MG63 (cell line): ENCODE measurements at regions not wholly inside any gene's neighbourhood (a gene's known extent, or its start where the extent isn't known, plus 50 kb on each side); places are given as distances from the start of the nearest gene placed in this dataset.

Experiments
- DNase-seq: peaks from one replicate; pipeline ENCODE4 v3.0.0-alpha.2; 2020
- H3K27me3 ChIP-seq: fragments of 250-450 bp; sonication (Bioruptor Pico); 2 replicates; pipeline ENCODE4 v1.5.1; 2020; ENCODE audit warnings: mild to moderate bottlenecking, moderate library complexity
- H3K36me3 ChIP-seq: fragments of 250-450 bp; sonication (Bioruptor Pico); 2 replicates; pipeline ENCODE4 v1.5.1; 2020; ENCODE audit warnings: mild to moderate bottlenecking, moderate library complexity
- H3K4me3 ChIP-seq: fragments of 250-450 bp; sonication (Bioruptor Pico); 2 replicates; pipeline ENCODE4 v1.5.1; 2020; ENCODE audit warnings: mild to moderate bottlenecking, moderate library complexity
- H3K9me3 ChIP-seq: fragments of 250-450 bp; sonication (Bioruptor Pico); 2 replicates; pipeline ENCODE4 v1.5.1; 2020; ENCODE audit warnings: mild to moderate bottlenecking, moderate library complexity

DNA sequence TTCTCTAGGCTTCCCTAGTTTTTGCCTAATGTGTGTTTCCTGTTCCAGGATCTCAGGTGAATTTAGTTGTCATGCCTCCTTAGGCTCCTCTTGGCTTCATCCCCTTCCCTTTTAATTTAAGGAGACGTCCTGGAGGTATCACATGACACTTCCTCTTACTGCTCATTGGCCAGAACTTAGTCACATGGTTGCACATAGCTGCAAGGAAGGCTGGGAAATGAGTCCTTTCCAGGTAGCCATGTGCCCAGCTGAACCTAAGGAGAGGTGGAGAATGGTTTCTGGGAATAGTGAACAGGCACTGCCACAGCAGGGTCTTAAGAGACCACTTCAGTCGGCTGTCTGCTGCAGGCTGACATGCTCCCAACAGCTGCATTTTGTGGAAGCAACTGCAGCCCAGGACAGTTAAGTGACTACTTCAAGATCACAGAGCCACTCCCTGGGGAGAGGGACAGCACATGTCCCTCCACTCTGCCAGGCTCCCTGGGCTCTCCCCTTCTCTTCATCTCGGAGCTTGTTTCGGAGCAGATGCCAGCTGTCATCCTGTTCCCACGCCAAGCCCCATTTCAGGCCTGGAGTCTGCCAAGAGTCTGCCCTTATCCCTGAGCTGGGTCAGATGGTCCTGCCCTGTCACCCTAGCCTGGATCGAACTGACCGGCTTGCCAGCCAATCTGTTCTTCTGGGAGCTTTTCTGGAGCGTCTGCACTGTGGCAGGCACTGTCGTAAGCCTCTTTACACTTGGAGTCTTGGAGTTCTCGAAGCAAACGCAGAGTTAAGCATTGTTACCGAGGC, 81.4 kb upstream of the FOXF1 start:
- no peak overlapping the region for H3K4me3 ChIP-seq
- H3K36me3 ChIP-seq = no peaks in the 10 kb centered on the region
- no peaks in the 10 kb centered on the region; the same call in 1 of the 2 replicates for H3K9me3 ChIP-seq
- no peak for DNase-seq
- no peaks in the 10 kb centered on the region for H3K27me3 ChIP-seq

DNA sequence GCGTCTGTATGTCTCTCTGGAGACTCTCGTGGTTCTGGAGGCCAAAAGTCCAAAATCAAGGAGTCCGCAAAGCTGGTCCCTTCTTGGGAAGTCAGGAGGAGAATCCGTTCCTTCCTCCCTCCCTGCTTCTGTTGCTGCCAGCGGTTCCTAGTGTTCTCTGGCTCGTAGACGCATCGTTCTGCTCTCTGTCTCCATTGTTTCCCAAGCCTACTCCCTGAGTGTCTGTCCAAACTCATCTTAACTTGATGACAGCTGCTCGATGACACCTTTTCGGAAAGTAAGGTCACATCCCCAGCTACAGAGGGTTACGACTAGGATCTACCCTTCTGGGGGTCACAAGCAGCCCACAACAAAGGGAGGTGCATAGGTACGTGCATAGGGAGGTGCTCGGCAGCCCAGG, 80.7 kb upstream of the FOXF1 start:
- Histone ChIP-seq H3K27me3 (no peaks in the 10 kb centered on the region; the same call in 1 of the 2 replicates), H3K4me3 (no peak overlapping the region), H3K36me3 (no peaks in the 10 kb centered on the region), H3K9me3 (no peaks in the 10 kb centered on the region; the same call in 1 of the 2 replicates)
- DNase-seq = no peak

- H3K36me3 ChIP-seq = no peaks in the 10 kb centered on the region
- H3K27me3 ChIP-seq = peaks cover 4% of the 10 kb centered on the region; the same call in 1 of the 2 replicates
- H3K9me3 ChIP-seq = no peaks in the 10 kb centered on the region; the same call in 1 of the 2 replicates
- H3K4me3 ChIP-seq = no peak overlapping the region
- no peak for DNase-seq
Observed at GRCh38 chr16:86430814-86431213, 79.5 kb upstream of the FOXF1 start.

DNA sequence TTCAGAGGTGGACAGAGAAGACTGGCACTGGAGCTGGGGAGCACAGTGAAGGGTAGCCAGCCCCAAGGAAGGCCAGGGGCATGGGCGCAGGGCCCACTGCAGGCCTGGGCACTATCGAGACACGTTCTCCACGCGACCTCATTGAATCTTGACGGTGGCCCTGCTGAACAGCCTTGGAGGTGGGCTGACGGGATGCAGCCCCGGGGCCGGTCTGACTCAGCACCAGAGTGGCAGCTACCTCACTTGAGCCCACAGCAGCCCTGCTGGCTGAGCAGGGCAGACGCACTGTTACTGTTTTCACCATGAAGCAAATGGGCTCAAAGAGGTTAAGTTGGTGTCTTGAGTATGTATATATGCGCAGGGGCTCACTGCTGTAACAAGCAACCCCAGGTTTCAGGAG, 78.8 kb upstream of the FOXF1 start:
- Histone ChIP-seq H3K9me3 (no peaks in the 10 kb centered on the region; the same call in 1 of the 2 replicates), H3K36me3 (no peaks in the 10 kb centered on the region), H3K4me3 (no peak overlapping the region), H3K27me3 (peaks cover 7% of the 10 kb centered on the region; the same call in 1 of the 2 replicates)
- no peak for DNase-seq

DNA sequence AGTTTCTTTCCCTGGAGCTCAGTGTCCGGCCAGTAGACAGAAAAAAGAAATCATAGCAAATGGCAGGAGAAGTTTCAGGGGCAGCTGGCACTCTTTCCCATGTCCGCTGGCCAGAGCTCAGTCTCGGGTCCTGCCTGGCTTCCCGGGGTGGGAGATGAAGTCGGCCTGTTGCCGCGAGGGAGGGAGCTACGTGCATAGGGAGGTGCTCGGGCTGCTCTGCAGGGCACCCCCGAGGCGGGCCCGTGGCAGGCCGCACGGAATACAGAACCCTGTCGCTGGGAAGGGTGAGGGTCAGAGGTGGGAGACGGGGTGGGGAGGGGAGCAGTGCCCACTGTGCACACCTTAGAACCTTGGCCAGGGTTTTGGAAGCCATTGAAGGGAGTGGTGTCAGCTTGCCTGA, 78.3 kb upstream of the FOXF1 start:
- Histone ChIP-seq H3K9me3 (no peaks in the 10 kb centered on the region; the same call in 1 of the 2 replicates), H3K4me3 (no peak overlapping the region), H3K36me3 (no peaks in the 10 kb centered on the region), H3K27me3 (peaks cover 9% of the 10 kb centered on the region)
- DNase-seq = no peak

DNA sequence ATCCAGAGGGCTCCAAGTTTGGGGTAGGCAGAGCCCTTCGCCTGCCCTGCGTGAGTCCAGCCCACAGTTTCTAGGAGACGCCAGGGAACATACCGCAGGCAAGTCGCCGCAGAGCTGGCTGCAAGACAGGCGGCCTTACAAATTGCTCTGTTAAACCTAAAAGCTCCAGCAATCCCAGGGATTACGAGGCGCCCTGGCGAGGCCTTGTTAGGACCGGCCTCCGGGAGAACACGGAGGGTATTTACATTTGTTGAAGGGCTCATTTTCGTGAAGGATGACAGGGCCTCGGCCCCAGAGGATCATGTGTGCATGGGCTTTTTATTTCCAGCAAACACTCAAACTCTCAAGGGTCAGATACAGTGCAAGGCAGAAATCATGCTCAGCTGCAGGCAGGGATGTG, 77.6 kb upstream of the FOXF1 start:
- H3K4me3 ChIP-seq = no peak overlapping the region
- H3K9me3 ChIP-seq = no peaks in the 10 kb centered on the region; the same call in 1 of the 2 replicates
- no peaks in the 10 kb centered on the region for H3K36me3 ChIP-seq
- peaks cover 15% of the 10 kb centered on the region for H3K27me3 ChIP-seq
- DNase-seq = no peak

DNA sequence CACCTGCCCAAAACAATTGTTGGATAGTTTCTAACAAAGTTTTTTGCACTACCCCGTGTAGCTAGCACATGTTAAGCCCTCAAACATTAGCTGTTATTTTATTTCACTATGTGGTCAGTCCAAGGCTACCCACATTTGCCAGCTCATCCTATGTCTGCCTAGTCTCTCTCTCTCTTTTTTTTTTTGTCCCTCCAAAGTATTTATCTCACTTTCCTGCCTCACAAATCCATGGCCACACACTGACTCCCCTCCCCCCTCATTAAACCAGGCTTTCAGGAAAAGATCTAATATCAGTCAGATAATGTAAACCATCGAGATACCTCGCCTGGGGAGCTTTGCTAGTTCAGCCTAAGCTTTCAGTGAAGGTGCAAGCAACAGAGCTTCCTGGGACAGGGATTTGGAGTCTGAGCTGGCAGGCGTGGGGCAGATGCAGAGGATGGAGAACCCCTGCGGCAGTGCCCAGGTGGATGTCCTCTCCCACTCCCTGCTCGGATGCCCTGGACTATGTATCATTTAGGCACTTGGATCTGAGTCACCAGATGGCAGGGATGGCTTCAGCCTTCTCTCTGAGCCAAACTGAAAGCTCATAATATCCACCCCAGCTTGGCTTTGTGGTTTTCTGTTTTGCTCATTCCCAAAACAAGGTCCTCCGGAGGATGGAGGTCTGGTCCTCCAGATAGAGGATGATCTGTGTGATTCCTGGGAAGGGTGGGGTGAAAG, 73.7 kb upstream of the FOXF1 start:
- Histone ChIP-seq H3K9me3 (no peaks in the 10 kb centered on the region), H3K4me3 (no peak overlapping the region), H3K36me3 (no peaks in the 10 kb centered on the region), H3K27me3 (peaks cover 27% of the 10 kb centered on the region)
- DNase-seq = peak; percentile 72

DNA sequence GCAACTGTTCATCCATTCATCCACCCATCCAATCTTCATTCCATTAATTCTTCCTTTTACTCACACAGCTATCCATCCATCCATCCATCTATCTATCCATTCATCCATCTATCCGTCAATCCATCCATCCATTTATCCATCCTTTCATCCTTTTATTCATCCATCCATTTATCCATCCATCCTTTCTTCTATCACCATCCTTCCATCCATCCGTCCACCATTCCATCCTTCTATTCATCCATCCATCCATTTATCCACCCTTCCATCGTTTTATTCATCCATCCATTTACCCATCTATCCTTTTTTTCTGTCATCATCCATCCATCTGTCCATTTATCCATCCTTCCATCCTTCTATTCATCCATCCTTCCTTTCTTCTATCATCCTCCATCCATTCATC, 73.0 kb upstream of the FOXF1 start:
- no peak for DNase-seq
- Histone ChIP-seq H3K36me3 (no peaks in the 10 kb centered on the region), H3K27me3 (peaks cover 27% of the 10 kb centered on the region), H3K9me3 (no peaks in the 10 kb centered on the region), H3K4me3 (no peak overlapping the region)

DNA sequence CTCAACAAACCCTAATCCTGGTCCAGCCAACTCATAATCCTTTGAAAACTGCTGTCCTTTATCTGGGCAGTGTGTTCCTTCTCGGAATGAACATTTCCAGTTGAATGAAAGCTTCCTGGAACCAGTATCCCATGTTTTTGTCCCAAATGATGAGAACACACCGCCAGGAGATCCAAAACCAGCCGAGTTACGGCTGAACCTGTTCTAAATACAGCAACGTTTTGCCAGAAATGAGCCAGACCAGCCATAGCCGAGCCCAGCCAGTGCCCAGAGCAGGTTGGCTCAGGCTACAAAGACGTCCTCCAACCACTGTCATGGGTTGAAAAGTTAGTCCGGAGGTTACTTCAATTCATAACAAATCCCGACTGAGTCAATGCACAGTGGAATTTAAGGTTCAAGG, 67.6 kb upstream of the FOXF1 start:
- no peak overlapping the region for H3K4me3 ChIP-seq
- no peaks in the 10 kb centered on the region for H3K9me3 ChIP-seq
- no peaks in the 10 kb centered on the region for H3K36me3 ChIP-seq
- H3K27me3 ChIP-seq = peaks cover 12% of the 10 kb centered on the region
- DNase-seq = peak; percentile 65

DNA sequence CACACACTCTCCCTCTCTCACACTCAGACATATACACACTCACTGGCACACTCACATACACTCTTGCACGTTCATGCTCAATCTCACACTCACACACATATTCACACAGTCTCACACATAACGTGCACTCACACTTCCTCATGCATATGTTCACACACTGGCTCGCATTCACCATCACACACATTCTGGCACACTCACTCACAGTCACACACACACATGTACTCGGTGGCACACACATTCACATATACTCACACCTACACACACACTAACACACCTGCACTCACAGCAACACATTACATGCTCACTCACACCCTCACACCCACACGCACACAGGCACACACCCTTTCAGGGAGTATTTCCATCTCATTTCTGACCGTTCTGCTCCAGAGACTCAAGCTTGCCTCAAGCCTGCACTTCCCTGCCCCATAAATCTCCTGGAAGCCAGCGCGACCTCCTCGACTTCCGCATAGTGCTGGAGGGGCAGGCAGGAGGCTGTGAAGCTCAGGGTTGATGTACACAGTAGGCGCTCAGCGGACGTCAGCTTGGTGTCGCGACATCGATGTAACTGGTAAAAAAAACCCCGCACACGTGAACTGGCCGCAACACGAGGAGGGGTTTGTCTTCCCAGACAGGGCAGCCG, 66.7 kb upstream of the FOXF1 start:
- Histone ChIP-seq H3K4me3 (no peak overlapping the region), H3K9me3 (no peaks in the 10 kb centered on the region), H3K27me3 (0 out of 2 replicates have a peak, but pooled peaks cover 4% of the 10 kb centered on the region), H3K36me3 (no peaks in the 10 kb centered on the region)
- DNase-seq = no peak

DNA sequence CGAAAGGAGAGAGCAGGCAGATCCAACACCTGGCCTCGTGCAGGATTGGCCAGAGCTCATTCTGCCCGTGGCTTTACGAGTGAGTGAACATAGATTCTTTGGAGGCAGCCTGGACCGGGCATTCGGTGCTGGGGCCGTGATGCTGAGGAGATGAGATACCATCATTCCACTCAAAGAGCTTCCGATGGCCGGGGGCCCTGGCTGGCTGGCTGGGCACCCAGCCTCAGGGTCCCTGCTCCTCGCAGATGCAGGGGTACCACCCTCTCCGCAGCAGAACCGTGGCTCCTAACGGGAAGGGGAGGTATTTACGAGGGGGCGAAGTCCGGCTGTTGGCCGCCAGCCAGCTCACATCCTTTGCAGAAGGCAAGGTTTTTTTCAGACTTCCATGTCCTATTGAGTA, 66.1 kb upstream of the FOXF1 start:
- H3K27me3 ChIP-seq = 0 out of 2 replicates have a peak, but pooled peaks cover 4% of the 10 kb centered on the region
- no peaks in the 10 kb centered on the region for H3K9me3 ChIP-seq
- DNase-seq = no peak
- no peak overlapping the region for H3K4me3 ChIP-seq
- no peaks in the 10 kb centered on the region for H3K36me3 ChIP-seq

DNA sequence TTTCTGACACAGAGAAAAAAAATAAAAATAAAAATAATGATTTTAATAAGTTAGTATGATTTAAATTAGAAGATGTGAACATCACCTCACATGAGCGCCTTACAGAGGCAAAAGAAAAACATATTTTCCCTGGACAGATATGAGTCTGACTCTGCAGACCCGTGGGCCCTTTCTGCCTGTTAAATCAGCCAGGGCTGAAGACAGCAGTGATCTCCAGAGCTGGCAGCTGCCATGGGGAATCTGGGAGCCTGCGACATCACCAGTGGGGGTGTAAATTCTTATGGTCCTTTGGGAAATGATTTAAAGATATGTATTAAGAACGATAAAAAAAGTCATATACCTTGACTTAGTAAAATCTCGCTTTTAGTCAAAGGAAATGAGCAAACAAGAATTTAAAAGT, 65.7 kb upstream of the FOXF1 start:
- H3K36me3 ChIP-seq = no peaks in the 10 kb centered on the region
- H3K9me3 ChIP-seq = no peaks in the 10 kb centered on the region
- no peak overlapping the region for H3K4me3 ChIP-seq
- 0 out of 2 replicates have a peak, but pooled peaks cover 2% of the 10 kb centered on the region for H3K27me3 ChIP-seq
- no peak for DNase-seq

DNA sequence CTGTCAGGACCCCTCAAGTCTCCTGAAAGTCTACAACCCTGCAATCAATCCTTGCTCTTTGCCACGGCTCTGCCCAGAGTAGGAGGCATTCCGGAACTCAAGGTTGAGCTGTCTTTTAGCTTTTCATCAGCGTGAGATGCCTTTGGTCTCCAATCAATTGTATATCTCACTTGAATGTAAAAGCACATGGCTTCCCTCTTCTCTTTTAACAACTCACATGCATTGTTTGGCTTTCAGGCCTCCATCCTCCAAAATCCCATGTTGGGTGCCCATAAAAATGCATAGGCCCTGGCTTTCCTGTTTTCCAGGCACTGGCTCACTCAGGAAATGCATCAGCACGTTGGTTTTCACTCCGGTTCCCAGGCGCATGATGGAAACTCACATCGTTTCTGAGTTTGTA, 64.0 kb upstream of the FOXF1 start:
- no peaks in the 10 kb centered on the region for H3K36me3 ChIP-seq
- H3K27me3 ChIP-seq = no peaks in the 10 kb centered on the region
- no peaks in the 10 kb centered on the region for H3K9me3 ChIP-seq
- no peak for DNase-seq
- H3K4me3 ChIP-seq = no peak overlapping the region

DNA sequence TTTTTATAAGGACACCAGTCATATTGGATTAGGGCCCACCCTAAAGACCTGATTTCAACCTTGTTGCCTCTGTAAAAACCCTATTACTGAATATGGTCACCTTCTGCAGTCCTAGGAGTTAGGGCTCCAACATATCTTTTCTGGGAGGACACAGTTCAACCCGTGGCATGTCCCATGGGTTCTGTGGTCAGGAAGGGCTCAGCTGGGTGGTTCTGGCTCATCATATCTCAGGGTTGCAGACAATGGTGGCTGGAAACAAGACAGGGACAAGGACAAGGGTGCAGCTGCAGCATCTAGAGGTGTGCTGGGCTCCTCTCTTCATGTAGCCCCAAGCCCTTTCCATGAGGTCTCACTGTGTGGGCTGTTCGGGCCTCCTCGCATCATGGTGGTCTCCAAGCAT, 63.1 kb upstream of the FOXF1 start:
- no peaks in the 10 kb centered on the region for H3K27me3 ChIP-seq
- no peak overlapping the region for H3K4me3 ChIP-seq
- no peaks in the 10 kb centered on the region for H3K9me3 ChIP-seq
- no peaks in the 10 kb centered on the region for H3K36me3 ChIP-seq
- no peak for DNase-seq

DNA sequence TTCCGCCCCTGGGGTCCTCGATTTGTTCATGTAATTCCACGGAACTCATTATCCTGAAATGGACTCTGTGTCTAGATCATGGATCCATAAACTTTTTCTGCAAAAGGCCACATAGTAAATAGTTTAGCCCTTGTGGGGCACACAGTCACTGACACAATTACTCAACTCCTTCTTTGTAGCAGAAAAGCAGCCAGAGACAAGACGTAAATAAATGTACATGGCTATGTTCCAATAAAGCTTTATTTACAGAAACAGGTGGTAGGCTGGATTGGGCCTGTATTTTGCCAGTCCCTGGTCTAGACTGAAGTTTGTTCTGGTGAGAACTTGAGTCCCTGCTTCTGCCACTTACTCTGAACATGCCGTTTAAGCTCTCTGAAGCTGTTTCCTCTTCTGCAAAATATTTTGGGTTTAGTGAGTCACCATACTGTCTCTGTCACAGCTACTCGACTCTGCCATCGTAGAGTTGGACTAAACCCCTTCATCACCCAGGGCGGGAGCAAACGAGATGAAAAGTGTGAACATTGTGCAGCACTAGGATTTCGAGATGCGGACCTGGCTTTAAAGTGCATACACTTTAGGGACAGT, 61.9 kb upstream of the FOXF1 start:
- H3K36me3 ChIP-seq = no peaks in the 10 kb centered on the region
- peaks cover 3% of the 10 kb centered on the region; the same call in 1 of the 2 replicates for H3K9me3 ChIP-seq
- no peaks in the 10 kb centered on the region for H3K27me3 ChIP-seq
- no peak overlapping the region for H3K4me3 ChIP-seq
- no peak for DNase-seq

DNA sequence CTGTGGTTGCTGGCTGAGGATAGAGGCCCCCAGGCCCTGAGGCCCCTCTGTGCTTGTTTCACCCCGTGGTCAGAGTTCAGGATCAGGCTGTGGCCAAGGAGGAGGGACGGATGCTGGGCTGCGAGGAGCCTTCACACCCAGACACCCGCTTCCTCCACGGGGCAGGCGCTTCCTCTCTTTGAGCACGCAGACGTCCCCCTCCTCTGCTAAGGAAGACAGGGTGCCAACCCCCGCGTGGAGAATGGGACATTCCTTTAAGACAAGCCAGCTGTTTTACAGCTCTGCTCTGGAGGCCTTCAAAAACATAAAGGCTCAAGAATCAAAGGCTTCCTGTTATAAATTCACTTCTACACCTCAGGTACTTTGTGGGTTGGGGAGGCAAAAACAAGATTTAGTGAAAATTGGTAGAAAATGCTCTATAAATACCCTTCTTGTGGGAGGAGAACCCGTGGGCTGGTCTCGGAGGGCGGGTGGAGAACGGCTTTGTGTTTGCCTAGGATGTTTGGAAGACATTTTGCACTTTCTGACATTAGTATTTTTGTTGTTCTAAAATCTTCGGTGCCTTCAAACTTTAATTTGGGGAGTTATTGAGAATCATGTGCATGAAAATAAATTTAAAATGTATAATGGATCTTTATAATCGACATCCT, 60.8 kb upstream of the FOXF1 start:
- no peak for DNase-seq
- H3K4me3 ChIP-seq = no peak overlapping the region
- H3K36me3 ChIP-seq = no peaks in the 10 kb centered on the region
- peaks cover 3% of the 10 kb centered on the region; the same call in 1 of the 2 replicates for H3K9me3 ChIP-seq
- no peaks in the 10 kb centered on the region for H3K27me3 ChIP-seq
